ENCODE measurements at regions not wholly inside any gene's neighbourhood (a gene's known extent, or its start where the extent isn't known, plus 50 kb on each side); places are given as distances from the start of the nearest gene placed in this dataset.
"Not testable (repeated sequence)": the region's sequence is repeated elsewhere in the genome, so short reads cannot be mapped to it uniquely, and the experiment has no call there.

DNA sequence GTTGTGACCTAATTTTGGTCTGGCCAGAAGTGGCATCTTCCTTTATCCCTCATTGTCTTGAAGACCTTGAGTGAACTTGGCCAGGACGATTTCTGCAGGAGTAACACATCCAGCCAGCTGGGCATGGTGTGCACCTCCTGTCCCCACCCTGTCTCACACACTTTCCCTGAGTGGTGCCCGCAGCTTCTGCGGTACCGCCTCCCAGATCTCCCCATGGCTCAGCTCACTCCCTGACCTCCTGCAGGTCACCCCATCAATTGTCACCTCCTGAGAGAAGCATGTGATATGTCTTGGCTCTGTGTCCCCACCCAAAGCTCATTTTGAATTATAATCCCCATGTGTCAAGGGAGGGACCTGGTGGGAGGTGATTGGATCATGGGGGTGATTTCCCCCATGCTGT lies 50.2 kb upstream of the TP53I11 start:
- no peak for DNase-seq

DNA sequence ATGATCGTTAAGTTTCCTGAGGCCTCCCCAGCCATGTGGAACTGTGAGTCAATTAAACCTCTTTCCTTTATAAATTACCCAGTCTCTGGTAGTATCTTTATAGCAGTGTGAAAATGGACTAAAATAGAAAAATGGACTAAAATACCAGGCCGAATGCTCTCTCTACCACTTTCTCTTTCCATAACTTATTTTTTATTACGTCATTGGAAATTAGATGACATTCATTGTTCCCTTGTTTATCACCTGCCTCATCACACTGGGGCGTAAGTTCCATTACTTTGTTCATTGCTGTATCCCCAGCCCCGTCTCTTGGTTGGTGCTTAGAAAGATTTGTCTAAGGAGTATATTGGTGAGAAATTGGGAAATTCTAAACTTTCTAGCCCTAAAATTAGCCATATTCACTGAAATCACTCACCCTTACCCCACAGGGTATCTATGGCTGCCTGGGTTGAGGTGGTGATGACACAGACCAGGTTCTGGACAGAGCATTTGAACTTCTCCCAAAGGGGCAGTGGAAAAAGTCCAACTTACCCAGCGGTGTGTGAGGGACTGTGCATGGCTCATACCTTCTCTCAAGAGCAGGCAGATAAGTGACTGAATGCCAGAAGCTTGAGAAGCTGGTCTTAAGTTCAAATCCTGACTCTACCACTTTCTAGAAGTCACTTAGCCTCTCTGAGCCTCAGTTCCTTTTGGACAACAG lies 50.9 kb upstream of the TP53I11 start:
- DNase-seq: no peak

DNA sequence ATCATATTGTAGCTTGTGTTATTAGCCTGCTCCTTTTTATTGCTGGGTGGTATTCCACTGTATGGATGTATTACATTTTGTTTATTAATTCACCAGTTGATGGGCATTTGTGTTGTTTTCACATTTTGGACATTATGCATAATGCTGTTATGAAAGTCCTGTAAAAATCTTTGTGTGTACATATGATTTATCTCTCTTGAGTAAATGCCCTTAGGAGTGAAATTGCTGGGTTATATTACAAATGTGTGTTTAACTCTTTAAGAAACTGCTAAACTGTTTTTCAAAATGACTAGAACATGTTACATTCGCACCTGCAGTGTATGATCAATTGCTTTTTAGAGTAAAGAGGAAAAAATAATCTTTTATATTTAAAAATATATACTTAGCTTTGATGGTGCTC lies 54.4 kb upstream of the TP53I11 start:
- DNase-seq: no peak

DNA sequence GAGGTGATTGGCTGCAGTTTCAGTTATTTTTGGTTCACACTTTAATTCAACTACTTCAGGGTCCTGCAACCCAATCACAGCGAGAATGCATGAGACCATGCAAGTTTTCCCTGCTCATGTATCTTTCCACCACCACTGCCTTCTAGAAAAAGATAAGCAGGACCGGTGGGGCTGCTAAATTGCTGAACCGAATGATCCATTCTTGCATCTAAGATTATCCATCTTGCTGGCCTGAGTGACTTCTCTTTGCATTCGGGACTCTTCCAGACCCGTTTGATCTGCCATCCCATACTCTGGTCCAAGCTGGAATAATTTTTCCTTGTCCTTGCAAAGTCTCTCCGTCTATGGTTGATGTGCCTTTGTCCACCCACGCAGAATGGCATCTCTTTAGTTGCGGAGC lies 56.3 kb upstream of the TP53I11 start:
- DNase-seq: no peak

DNA sequence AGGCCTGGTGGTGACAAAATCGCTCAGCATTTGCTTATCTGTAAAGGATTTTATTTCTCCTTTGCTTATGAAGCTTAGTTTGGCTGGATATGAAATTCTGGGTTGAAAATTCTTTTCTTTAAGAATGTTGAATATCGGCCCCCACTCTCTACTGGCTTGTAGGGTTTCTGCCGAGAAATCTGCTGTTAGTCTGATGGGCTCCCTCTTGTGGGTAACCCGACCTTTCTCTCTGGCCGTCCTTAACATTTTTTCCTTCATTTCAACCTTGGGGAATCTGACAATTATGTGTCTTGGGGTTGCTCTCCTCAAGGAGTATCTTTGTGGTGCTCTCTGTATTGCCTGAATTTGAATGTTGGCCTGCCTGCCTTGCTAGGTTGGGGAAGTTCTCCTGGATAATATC lies 65.3 kb upstream of the TP53I11 start:
- not testable (repeated sequence) for DNase-seq

DNA sequence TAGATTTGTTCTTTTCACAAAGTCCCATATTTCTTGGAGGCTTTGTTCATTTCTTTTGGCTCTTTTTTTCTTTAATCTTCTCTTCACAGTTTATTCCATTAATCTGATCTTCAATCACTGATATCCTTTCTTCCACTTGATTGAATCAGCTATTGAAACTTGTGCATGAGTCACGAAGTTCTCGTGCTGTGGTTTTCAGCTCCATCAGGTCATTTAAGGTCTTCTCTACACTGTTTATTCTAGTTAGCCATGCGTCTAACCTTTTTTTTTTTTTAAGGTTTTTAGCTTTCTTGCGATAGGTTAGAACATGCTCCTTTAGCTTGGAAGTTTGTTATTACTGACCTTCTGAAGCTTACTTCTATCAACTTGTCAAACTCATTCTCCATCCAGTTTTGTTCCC lies 65.8 kb upstream of the TP53I11 start:
- not testable (repeated sequence) for DNase-seq

DNA sequence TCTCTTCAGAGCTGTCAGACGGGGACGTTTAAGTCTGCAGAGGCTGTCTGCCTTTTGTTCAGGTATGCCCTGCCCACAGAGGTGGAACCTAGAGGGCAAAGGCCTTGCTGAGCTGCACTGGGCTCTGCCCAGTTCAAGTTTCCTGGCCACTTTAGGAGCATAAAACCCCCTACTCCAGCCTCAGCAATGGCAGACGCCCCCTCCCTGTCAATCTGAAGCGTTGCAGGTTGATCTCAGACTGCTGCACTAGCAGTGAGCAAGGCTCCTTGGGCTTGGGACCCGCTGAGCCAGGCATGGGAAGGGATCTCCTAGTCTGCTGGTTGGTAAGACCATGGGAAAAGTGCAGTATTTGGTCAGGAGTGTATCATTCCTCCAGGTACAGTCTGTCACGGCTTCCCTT lies 66.6 kb upstream of the TP53I11 start:
- DNase-seq: no peak

DNA sequence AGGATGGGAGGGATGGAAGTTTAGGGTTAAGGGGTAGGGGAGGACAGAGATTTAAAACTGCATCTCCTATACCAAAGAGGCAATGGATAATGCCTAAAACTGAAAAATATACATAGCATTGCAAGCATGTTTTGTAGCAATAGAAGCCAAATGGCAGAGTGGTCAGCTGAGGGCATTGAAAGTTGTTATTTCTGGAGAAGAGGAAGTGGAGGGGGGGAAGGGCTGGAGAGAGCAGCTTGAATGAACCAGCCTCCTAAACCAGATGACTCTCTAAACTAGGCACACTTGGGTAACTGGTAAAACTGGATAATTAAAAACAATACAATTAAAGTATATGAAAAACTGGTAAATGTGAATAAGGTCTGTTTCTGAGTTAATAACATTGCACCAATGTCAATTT lies 70.3 kb upstream of the TP53I11 start:
- no peak for DNase-seq

DNA sequence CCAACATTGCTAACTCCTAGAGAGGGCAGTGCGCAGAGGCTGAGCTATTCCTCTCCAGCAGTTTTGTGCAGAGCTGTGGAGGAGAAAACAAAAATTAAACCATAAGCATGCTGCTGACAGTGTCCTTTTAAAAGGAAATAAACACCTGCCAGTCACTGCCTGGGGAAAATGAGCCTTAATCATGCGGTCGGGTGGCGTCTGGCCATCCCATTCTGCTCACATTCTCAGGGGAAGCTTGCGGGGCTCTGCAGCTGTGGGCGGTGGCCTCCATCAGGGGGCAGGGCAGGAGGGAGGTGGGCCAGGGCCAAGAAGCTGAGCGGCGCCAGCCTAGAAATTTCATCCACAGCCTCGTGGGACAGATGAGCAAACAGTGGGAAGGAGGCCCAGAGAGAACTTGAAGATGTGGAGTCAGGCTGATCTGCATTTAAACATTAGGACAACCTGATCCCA lies 71.0 kb upstream of the TP53I11 start:
- peak; percentile 82 for DNase-seq

DNA sequence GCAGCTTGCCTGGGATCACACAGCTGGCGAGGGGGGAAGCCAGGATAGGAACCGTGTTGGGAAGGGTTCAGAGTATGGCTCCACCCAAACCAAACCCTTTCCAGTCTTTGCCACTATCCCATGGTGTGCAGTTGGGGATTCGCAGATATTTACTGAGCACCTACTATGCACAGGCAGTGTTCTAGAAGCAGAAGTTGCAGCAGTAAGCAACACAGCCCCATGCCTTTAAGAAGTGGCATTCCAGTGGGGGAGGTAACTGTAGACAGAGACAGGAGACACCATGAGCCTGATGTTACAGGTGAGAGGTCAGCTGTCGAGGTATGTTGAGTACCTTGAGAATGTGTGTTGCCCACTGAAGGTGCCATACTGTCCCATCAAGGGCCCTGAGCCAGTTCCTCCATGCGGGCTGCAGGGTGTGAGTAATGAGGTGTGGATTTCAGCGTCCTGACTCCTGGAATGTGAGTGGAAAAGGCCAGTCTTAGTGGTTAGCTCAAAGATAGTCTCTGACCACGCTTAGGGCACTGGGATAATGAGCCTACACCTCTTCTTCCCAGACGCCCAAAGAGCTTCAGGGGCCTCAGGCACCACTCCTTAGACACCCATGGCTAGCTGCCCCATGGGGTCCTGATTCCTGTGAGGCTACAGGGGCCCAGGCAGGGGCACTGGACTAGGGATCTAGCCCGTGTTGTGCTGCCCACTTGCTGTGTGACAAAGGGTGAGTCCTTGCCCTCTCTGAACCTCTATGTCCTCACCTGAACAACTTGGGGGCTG lies 71.8 kb upstream of the TP53I11 start:
- DNase-seq: no peak

DNA sequence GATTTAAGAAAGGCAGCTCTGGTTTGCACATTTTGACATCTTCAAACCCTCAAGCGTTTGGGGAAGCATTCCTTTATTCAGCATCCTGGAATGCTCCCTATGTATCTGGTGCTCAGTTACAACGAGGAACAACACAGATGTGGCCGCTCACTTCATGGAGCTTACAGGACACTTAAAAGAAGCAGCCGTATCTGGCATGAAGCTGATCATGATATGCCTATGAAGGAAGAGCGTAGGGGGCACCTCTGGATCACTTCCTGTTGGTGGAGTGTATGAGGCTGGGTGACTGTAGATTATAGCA lies 72.3 kb upstream of the TP53I11 start:
- no peak for DNase-seq

DNA sequence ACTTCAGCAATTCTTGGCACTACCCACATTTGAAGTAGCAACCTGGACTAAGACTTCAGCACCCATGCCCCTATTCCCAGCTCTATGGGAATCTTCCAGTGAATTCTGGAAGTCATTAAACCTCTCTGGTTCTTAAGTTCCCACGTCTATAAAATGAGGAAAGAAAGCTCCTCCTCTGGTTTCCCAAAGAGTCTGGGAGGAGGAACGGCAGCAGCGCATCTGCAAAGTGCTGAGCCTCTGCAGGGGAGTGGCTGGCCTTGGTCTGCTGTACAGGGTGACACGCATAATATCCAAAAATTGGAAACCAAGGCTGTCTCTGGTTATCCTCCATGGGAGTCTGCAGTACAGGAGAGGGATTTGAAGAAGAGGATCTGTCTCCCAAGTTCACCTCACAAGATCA lies 73.6 kb upstream of the TP53I11 start:
- DNase-seq: no peak

DNA sequence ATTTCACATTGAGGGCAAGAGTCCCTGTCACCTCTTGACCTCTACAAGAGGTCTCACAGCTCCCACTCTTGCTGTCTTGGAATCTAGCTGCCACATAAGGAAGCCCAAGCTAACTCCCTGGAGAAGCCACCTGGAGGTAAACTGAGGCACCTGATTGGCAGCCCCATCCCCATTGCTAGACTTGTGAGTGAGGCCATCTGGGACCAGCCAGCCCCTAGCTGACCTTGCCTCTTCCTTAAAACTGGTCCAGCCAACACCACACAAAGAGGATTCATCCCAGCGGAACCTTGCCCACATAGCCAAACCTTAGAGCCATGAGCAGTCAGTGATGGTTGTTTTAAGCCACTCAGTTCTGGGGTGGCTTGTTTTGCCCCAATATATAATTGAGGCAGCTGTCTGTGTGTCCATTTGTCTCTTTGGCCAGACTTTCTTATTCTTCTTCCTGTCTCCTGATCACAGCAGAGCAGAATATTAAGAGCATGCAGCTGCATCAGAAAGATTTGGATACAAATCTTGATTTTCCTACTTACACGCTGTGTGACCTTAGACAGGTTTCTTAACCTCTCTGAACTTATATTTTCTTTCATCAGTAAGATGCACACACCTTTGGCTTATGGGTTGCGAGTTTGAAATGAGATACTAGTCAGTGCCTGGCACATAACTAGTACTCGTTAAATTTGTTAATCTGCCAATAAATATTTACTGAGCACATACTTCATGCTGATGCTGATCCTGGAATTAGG lies 74.3 kb upstream of the TP53I11 start:
- DNase-seq: no peak

DNA sequence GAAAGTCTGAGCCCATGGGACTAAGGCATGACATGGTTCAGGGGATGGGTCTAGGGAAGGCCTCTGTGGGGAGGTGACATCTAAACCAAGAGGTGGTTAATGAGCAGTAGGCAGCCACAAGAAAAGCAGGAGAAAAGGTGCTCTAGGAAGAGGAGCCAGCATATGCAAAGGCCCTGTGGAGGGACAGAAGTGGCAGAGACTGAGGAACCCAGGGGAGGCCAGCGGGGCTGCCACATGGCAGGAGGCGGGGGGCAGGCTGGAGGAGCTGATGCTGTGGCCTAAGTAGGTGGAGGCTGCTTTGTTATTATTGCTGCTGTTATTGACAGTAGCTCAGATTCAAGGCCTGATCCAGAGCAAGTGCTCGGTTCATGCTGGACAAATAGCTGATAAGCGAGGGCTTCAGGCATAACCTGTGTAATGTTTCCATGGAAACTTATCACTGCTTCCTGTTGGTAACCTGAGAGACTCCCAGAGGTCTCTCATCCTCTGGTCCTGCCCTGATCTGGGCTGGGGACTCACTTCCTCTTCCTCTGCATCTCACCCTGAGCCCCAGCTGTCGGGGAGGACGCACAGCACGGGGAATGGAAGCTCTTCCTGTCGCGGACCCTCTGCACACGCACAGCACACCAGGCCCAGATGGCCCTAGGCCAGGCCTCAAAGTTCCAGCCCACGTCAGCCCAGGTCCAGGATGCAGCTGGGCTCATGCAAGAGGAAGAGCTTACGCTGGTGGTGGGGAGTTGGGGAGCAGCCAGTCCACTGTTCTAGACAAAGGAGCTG lies 75.2 kb upstream of the TP53I11 start:
- peak; percentile 88 for DNase-seq

DNA sequence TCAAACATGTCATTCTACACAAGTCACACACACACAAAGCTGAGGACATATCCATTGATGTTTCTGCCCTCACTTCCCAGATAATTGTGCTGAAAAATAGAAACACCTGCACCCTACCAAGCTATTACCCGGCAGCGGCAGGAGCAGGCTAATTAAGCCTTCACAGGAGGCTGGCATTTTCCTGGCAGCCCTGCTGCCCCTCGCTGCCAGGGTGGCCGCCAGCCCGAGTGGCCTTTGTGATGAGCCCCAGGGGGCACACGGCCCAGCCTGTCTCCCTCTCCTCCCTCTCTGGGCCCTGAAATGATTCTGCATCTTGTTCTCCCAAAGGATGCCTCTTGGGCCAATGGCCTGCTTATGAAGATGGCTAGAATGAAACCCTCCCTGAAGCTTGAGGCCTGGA lies 76.2 kb upstream of the TP53I11 start:
- no peak for DNase-seq

DNA sequence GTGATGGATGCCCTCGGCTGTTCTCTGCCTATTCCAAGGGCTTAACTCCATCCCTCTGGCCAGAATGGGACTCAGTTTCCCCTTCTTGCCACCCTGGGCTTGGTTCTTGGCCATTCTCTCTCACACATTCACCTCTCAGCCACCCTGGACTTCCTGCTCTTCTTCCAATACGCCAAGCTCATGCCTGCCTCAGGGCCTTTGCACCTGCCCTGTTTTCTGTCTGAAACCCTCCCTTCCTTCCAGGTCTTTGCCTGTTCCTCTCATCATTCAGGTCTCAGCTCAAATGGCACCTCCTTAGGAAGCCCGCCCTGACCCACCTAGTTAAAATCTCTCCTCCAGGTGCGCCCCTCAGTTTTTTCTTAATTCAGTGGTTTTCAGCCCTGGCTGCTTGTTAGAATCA lies 76.6 kb upstream of the TP53I11 start:
- no peak for DNase-seq

DNA sequence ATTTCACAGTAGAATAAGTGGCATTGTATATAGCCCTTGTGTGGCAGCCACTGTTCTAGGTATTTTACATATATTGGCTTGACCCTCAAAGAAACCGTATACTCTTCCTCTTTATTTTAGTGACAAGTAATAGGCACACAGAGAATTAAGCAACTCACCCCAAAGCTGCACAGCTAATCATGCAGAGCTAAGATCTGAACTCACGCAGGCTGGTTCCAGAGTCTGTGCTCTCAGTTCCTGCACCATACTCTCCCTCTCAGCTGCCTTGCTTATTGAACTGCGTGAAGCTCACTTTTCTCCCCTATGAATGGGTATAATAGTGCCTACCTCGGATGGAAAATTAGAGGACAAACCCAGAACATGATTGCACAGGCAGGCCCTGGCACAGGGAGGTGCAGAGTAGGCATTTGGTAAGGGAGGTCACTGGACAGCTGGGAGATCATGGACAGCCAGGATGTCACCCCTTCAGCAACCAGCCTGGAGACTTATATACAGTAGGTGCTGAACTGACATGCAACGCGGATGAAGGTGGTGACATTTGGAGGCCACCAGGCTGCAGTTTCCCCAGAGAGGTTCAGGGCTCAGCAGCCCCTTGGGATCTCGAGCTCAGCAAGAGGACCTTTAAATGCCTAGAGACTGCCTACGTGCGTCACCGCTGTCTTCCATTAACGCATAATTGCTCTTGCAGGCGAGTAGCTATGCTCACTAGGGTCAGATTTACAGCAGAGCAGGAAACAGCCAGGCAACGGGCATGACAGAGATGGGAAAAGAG lies 78.4 kb upstream of the TP53I11 start:
- DNase-seq: no peak

DNA sequence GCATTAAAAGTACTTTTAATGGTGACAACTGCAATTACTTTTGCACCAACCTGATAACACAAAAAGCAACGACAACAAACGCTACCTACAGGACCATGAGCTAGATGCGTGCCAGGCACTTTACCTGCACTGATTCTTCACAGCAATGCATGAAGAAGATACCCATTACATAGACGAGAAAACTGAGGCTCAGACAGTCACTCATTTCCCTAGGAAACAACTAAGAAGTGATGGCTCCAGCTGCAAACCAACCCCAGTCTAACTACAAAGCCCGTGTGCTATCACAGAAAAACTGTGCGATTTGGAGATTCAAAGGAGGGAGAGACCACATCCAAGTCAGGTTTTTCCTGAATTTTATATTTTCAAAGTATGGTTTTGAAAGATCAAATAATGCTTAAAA lies 80.1 kb upstream of the TP53I11 start:
- DNase-seq: no peak

DNA sequence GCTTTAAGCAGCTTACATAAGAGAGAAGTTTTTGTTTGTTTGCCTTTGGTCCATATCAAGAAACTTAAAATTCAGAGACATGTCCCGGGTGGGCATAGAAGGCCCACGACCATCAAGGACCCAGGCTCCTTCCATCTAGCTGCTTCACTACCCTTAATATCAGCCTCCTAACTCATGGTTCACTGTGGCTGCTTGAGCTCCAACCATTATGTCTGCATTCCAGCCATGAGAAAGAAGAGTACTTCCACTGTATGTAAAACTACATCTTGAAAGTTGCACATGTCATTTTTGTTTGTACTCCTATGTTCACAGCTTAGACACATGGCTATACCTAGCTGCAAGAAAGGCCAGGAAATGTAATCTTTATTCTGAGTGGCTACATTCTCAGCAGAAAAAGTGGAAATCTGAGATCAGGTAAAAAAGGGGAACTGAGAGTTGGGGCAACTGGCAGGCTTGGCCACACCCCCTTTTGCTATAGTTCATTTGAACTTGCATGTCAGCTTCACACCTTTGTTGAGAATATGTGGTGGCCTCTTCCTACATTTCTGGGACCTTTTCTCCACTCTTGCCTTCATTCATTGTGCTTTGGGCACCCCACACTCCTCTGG lies 81.3 kb upstream of the TP53I11 start:
- DNase-seq: no peak

DNA sequence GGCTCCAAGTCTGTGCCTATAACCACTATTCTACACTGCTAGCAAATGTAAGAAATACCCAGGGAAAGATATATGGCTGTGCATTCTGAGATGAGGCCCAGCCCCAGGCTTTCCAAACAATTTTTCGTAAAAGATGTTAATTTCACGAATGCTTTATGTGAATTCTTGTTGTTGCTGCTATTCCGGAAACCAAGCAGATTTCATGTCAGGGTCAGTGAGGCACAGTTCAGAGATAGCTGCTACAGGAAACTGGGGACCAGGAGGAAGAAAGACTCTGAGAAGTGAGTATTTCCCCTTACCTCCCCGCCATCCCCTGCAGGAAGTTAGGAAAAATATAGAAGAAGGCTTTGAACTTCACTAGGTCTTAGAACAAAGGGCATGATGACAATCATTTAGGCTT lies 84.7 kb upstream of the TP53I11 start:
- no peak for DNase-seq

DNA sequence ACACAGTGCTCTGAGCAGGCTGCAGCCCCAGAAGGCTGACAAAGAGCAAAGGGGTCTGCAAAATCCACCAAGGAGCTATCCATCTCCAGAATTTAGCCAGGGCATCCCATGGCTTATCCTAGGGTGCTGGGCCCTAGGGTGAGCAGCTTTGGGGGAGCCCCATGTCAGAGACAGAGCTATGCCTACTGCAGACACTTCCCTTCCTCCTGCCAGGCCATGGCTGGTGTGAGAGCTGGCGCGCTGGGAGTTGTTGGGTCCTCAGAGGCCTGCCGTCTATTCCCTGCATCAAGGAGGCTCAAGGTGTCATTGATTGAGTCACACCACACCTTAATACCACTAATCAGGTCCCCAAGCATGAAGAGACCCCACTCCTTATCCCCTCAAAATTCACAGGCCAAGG lies 85.3 kb upstream of the TP53I11 start:
- no peak for DNase-seq

DNA sequence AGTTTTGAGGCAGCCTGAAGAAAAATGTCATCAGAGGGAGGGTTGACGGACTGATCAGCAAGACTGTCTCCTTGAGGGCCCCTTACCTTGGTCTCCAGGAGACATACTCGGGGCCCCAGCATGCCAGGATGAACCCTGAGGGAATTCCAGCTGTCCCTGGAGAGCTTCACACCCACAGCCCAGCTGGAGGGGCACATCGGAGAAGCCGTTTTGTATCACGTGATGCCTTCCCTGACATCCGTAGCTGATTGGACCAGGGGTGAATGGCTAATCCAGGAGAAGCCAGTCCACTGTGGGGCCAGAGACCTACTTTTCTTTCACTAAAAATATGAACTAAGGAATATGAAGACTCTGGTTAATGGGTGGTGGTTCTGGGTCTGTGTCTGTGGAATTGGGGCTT lies 86.0 kb upstream of the TP53I11 start:
- no peak for DNase-seq
